ENCODE measurements at regions not wholly inside any gene's neighbourhood (a gene's known extent, or its start where the extent isn't known, plus 50 kb on each side); places are given as distances from the start of the nearest gene placed in this dataset.

- TF ChIP-seq POLR2AphosphoS5 (IDR thresholded peaks at IDR 0.05) (no peak), CTCF (IDR thresholded peaks at IDR 0.05) (no peak)
Observed at GRCh38 chr10:131654471-131655087, 246.2 kb upstream of the PPP2R2D start.
